ENCODE measurements at regions not wholly inside any gene's neighbourhood (a gene's known extent, or its start where the extent isn't known, plus 50 kb on each side); places are given as distances from the start of the nearest gene placed in this dataset.

DNA sequence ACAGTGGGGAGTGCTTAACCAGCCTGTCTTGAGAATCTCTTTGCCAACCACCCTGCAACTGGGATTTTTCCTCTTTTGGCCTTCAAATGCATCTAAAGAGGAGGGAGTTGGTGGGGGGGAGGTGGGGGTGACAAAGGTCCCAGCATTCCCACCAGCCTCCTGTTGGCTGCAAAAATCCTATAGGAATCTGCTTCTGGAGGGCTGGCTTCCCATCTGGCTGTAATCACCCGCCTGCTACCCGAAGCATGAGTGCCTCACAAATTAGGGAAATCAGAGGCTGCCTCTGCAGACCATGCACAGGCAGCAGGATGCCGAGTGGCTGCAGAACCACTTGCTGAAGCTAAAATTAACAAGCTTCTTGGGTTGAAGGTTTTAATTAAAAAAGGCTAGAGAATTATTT, 73.9 kb upstream of the WSCD2 start:
- TF ChIP-seq, protein P1, sequence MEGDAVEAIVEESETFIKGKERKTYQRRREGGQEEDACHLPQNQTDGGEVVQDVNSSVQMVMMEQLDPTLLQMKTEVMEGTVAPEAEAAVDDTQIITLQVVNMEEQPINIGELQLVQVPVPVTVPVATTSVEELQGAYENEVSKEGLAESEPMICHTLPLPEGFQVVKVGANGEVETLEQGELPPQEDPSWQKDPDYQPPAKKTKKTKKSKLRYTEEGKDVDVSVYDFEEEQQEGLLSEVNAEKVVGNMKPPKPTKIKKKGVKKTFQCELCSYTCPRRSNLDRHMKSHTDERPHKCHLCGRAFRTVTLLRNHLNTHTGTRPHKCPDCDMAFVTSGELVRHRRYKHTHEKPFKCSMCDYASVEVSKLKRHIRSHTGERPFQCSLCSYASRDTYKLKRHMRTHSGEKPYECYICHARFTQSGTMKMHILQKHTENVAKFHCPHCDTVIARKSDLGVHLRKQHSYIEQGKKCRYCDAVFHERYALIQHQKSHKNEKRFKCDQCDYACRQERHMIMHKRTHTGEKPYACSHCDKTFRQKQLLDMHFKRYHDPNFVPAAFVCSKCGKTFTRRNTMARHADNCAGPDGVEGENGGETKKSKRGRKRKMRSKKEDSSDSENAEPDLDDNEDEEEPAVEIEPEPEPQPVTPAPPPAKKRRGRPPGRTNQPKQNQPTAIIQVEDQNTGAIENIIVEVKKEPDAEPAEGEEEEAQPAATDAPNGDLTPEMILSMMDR (IDR thresholded peaks at IDR 0.05; ENCODE audit: low read depth, low read length, missing control alignments) = no peak
- Histone ChIP-seq H3K27ac (no peak overlapping the region), H3K4me3 (ENCODE audit: low read depth, low read length) (no peak overlapping the region), H3K36me3 (replicated peaks) (no peaks in the 10 kb centered on the region), H3K27me3 (replicated peaks) (no peaks in the 10 kb centered on the region)
- DNase-seq = no peak
- in situ Hi-C loops (cut with HindIII; ENCODE audit: low pct_ligation_motif_present, low sequenced_read_pairs) = no loop called here

DNA sequence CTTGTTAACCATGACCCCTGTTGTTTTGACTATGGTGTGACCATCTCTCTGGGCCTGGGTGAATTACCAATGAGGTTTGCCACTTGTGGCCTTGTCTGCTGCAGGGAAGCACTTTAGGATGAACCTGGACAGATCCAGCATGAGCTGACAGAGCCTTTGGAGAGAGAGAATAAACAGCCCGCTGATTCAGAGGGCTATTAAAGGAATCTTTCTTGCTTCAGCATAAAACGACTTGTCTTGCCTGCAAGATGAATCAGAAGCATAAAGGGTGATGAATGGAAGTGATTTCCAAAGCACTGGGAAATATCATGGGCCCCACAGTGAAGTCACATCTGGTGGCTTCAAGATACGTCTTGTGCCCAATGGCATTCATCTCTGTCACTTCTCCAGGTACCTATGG, 69.0 kb upstream of the WSCD2 start:
- TF ChIP-seq, protein P1 (IDR thresholded peaks at IDR 0.05; ENCODE audit: low read depth, low read length, missing control alignments) = no peak
- H3K27me3 ChIP-seq (replicated peaks) = no peaks in the 10 kb centered on the region
- H3K4me3 ChIP-seq (ENCODE audit: low read depth, low read length) = no peak overlapping the region
- H3K36me3 ChIP-seq (replicated peaks) = no peaks in the 10 kb centered on the region
- in situ Hi-C loops (cut with HindIII; ENCODE audit: low pct_ligation_motif_present, low sequenced_read_pairs) = no loop called here
- DNase-seq = no peak
- H3K27ac ChIP-seq = no peak overlapping the region

DNA sequence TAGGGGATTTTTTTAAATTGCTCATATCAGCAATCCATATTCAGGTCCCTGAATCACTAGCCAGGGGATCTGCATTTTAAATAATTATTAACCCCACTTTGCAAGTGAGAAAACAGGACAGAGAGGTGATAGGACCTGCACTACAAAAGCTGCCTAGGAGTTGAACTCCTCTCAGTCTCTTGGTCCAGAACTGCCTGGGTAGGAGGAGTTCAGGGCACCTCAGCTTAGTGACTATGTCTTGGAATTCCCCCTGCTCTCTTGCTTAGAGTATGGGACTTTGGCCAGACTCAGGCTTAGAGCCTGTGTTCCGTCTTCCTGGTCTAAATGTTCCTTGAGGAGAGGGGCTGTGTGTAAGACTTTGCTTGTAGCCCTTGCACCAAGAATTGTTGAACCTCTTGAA, 68.2 kb upstream of the WSCD2 start:
- Histone ChIP-seq H3K36me3 (replicated peaks) (no peaks in the 10 kb centered on the region), H3K4me3 (ENCODE audit: low read depth, low read length) (no peak overlapping the region), H3K27ac (no peak overlapping the region), H3K27me3 (replicated peaks) (no peaks in the 10 kb centered on the region)
- in situ Hi-C loops (cut with HindIII; ENCODE audit: low pct_ligation_motif_present, low sequenced_read_pairs) = no loop called here
- no peak for DNase-seq
- TF ChIP-seq, protein P1 (IDR thresholded peaks at IDR 0.05; ENCODE audit: low read depth, low read length, missing control alignments) = no peak

DNA sequence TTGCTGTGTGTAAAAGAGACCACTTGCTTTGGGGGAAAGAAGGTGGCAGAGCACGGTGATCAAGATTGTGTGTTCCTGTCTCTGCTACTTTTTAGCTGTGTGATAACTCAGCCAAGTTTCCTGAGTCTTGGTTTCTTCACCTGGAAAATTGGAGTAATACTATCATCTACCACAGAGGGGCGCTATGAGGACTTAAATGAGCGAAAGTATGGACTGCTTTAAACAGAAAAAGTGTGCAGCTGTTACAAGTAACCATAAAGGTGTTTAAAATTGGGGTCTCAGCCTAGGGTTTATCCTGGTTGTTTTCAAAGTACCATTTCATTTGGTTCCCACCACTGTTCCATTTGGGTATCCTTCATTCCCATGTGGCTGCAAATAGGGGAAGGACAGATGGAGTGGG, 65.9 kb upstream of the WSCD2 start:
- TF ChIP-seq, protein P1 (IDR thresholded peaks at IDR 0.05; ENCODE audit: low read depth, low read length, missing control alignments) = no peak
- Histone ChIP-seq H3K27ac (no peak overlapping the region), H3K4me3 (ENCODE audit: low read depth, low read length) (no peak overlapping the region), H3K27me3 (replicated peaks) (no peaks in the 10 kb centered on the region), H3K36me3 (replicated peaks) (no peaks in the 10 kb centered on the region)
- DNase-seq = no peak
- in situ Hi-C loops (cut with HindIII; ENCODE audit: low pct_ligation_motif_present, low sequenced_read_pairs) = no loop called here

DNA sequence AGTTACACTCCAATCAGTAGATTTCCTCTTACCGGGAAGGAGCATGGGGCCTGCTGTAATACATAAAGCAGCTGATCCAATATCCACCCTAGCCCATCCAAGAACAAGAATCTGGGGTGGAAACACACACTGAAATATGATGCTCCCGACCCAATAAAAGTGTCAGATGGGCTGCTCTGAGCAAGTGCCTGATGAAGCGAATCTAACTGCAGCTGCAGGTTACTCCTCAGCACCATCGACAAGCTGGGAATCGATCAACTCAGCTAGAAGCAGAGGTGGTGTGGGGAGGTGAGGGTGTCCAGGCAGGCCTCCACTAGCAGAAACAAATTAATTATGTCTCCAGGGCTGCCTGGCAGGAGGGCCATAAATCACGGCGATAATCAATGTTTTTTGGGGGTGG, 64.0 kb upstream of the WSCD2 start:
- Histone ChIP-seq H3K27me3 (replicated peaks) (no peaks in the 10 kb centered on the region), H3K27ac (no peak overlapping the region), H3K36me3 (replicated peaks) (no peaks in the 10 kb centered on the region), H3K4me3 (ENCODE audit: low read depth, low read length) (no peak overlapping the region)
- TF ChIP-seq, protein P1 (IDR thresholded peaks at IDR 0.05; ENCODE audit: low read depth, low read length, missing control alignments) = no peak
- no peak for DNase-seq
- in situ Hi-C loops (cut with HindIII; ENCODE audit: low pct_ligation_motif_present, low sequenced_read_pairs) = no loop called here

All from brain microvascular endothelial cell (primary cell).